ENCODE measurements at regions not wholly inside any gene's neighbourhood (a gene's known extent, or its start where the extent isn't known, plus 50 kb on each side); places are given as distances from the start of the nearest gene placed in this dataset.

GRCh38 chr6:67629258-67629657 lies 1005.8 kb upstream of the ADGRB3 start:
- TF ChIP-seq, protein P1, sequence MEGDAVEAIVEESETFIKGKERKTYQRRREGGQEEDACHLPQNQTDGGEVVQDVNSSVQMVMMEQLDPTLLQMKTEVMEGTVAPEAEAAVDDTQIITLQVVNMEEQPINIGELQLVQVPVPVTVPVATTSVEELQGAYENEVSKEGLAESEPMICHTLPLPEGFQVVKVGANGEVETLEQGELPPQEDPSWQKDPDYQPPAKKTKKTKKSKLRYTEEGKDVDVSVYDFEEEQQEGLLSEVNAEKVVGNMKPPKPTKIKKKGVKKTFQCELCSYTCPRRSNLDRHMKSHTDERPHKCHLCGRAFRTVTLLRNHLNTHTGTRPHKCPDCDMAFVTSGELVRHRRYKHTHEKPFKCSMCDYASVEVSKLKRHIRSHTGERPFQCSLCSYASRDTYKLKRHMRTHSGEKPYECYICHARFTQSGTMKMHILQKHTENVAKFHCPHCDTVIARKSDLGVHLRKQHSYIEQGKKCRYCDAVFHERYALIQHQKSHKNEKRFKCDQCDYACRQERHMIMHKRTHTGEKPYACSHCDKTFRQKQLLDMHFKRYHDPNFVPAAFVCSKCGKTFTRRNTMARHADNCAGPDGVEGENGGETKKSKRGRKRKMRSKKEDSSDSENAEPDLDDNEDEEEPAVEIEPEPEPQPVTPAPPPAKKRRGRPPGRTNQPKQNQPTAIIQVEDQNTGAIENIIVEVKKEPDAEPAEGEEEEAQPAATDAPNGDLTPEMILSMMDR (IDR thresholded peaks at IDR 0.05), result no peak
- DNase-seq (no peak), ATAC-seq (no peak)
- Histone ChIP-seq H3K27me3 (ENCODE audit: insufficient read depth in 3 of 3, low read length in 2 of 3) (no peaks in the 10 kb centered on the region), H3K4me3 (no peak overlapping the region), H3K9me3 (no peaks in the 10 kb centered on the region), H3K27ac (no peak overlapping the region), H3K4me1 (no peaks in the 10 kb centered on the region), H3K36me3 (ENCODE audit: insufficient read depth in 1 of 2, low read depth in 1 of 2) (no peaks in the 10 kb centered on the region)
- intact Hi-C loops (cut with DNase I), result no loop called here

DNA sequence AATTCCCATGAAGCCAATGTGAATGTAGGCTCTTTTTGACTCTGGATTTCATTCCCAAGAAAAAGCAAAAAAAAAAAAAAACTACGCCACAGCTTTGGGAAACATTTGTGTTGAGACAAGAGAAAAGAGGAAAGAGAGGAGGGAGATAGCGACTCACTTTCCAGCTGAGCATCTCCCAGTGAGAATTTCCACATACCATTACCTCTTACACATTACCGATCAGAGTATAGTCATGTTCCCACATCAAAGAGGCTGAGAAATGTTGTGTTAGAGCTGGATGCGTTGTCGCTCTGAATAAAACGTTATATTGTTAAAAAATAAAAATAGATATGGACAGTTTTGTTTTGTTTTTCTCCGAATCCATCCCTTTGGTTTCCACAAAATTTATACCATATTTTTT lies 1019.3 kb upstream of the ADGRB3 start:
- Histone ChIP-seq H3K36me3 (ENCODE audit: insufficient read depth in 1 of 2, low read depth in 1 of 2) (no peaks in the 10 kb centered on the region), H3K4me1 (no peaks in the 10 kb centered on the region), H3K9me3 (no peaks in the 10 kb centered on the region), H3K4me3 (no peak overlapping the region), H3K27me3 (ENCODE audit: insufficient read depth in 3 of 3, low read length in 2 of 3) (no peaks in the 10 kb centered on the region), H3K27ac (no peak overlapping the region)
- whole genome bisulfite sequencing, 3 donors, result 77 to 88% (median 86%) methylated on average over 7 of the region's 7 CpGs
- no peak for ATAC-seq
- no peak for DNase-seq
- TF ChIP-seq, protein P1 (IDR thresholded peaks at IDR 0.05), result no peak
- intact Hi-C loops (cut with DNase I), result no loop called here

DNA sequence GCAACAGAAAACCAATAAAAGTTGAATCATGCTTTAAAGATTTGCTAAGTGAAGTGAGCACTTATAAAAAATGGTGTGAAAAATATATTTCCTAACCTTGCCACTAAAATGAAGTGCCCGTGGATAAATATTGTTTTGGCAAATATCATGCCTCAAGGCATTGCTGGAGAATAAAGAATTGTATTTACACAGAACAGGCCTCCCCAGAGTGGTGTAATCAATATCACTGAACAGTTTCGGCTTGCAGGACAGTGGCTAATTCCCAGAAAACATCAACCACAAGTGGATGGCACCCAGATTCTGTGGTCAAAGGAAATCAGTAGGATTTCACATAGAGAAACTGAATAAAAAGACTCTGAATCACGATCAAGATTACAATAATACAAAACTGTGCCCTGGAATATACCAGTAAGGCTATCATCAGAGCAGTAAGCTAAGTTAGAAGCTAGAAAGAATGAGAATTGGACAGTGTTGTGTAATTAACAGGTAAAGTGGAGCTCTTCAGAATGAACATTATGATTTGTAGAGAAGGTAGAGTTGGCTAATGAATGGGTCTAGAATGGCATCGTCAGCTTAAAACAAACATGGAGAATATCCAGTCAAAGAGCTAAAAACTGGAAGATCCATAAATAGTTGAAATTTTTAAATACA lies 1026.9 kb upstream of the ADGRB3 start:
- TF ChIP-seq, protein P1 (IDR thresholded peaks at IDR 0.05), result no peak
- H3K27me3 ChIP-seq (ENCODE audit: insufficient read depth in 3 of 3, low read length in 2 of 3), result no peaks in the 10 kb centered on the region
- no peaks in the 10 kb centered on the region for H3K9me3 ChIP-seq
- H3K36me3 ChIP-seq (ENCODE audit: insufficient read depth in 1 of 2, low read depth in 1 of 2), result no peaks in the 10 kb centered on the region
- DNase-seq (no peak), ATAC-seq (no peak)
- no peak overlapping the region for H3K27ac ChIP-seq
- H3K4me3 ChIP-seq, result no peak overlapping the region
- H3K4me1 ChIP-seq, result no peaks in the 10 kb centered on the region
- intact Hi-C loops (cut with DNase I), result no loop called here
- 48 to 61% (median 56%) methylated on average over 4 of the region's 4 CpGs for WGBS, 3 donors

GRCh38 chr6:67606906-67607828 lies 1027.9 kb upstream of the ADGRB3 start:
- DNase-seq (no peak), ATAC-seq (no peak)
- Histone ChIP-seq H3K9me3 (no peaks in the 10 kb centered on the region), H3K36me3 (ENCODE audit: insufficient read depth in 1 of 2, low read depth in 1 of 2) (no peaks in the 10 kb centered on the region), H3K4me1 (no peaks in the 10 kb centered on the region), H3K4me3 (no peak overlapping the region), H3K27me3 (ENCODE audit: insufficient read depth in 3 of 3, low read length in 2 of 3) (no peaks in the 10 kb centered on the region), H3K27ac (no peak overlapping the region)
- TF ChIP-seq, protein P1 (IDR thresholded peaks at IDR 0.05), result no peak
- WGBS, 3 donors, result 59 to 63% (median 61%) methylated on average over 5 of the region's 5 CpGs
- intact Hi-C loops (cut with DNase I), result no loop called here
